ENCODE measurements at regions not wholly inside any gene's neighbourhood (a gene's known extent, or its start where the extent isn't known, plus 50 kb on each side); places are given as distances from the start of the nearest gene placed in this dataset.
"Not testable (repeated sequence)": the region's sequence is repeated elsewhere in the genome, so short reads cannot be mapped to it uniquely, and the experiment has no call there.

GRCh38 chr1:55546553-55546952, 331.4 kb upstream of the USP24 start:
- no peak for DNase-seq

- DNase-seq = no peak
Measured at GRCh38 chr1:55544826-55545225, 329.7 kb upstream of the USP24 start.

GRCh38 chr1:55542901-55543504, 327.8 kb upstream of the USP24 start:
- DNase-seq = no peak

GRCh38 chr1:55541296-55541695, 326.1 kb upstream of the USP24 start:
- DNase-seq = no peak

GRCh38 chr1:55539652-55540512, 324.7 kb upstream of the USP24 start:
- DNase-seq = no peak

DNA sequence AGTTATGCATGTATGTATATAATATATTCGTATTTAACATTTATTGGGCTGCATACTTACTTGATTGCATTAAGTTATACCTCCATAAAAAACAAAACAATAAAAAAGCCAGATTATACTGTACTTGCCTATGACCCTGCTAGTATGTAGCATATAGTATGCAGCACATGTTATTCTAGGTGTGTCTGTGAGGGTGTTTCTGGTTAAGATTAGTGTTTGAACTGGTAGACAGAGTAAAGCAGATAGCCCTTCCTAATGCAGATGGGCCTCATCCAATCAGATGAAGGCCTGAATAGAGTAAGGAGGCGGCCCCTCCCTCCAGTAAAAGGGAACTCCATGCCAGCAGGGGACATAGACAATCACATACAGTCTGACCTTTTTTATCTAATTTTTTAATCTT, 323.3 kb upstream of the USP24 start:
- DNase-seq = no peak

DNA sequence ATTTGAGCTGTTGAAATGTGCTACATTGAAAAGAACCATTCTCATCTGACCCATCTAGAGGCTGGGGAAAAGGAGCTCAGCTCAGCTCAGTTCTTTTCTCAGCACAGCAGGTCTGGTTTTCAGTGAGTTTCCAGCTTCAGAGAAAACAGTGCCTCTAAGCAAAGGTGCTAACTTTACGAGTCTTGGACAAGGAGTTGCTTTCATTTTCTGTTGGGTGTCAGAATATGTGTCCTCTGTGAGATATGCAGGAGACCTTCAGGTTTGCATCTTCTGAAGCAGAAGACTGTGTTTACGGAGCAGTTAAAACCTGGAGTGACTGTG, 321.3 kb upstream of the USP24 start:
- no peak for DNase-seq

DNA sequence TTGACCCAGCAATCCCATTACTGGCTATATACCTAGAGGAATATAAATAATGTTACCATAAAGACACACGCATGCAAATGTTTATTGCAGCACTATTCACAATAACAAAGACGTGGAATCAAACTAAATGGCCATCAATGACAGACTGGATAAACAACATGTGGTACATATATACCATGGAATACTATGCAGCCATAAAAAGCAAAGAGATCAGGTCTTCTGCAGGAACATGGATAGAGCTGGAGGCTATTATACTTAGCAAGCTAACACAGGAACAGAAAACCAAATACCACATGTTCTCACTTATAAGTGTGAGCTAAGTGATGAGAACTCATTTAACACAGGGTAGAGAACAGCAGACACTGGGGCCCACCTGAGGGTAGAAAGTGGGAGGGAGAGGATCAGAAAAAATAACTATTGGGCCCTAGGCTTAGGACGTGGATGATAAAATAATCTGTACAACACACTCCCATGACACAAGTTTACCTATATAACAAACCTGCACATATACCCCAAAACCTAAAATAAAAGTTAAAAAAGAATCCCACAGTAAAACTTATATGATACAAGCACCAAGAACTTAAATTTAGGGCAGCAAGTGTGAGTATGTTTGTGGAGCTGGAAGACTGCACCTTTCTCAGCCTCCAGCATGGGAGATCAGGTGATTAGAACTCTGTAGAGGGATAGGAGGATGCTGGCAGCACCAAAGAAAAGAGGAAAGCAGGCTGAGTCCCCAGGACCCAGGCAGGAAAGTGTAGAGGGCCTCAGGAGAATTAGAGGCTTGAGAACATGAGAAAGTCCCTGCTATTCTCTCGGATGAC, 320.8 kb upstream of the USP24 start:
- DNase-seq = no peak

DNA sequence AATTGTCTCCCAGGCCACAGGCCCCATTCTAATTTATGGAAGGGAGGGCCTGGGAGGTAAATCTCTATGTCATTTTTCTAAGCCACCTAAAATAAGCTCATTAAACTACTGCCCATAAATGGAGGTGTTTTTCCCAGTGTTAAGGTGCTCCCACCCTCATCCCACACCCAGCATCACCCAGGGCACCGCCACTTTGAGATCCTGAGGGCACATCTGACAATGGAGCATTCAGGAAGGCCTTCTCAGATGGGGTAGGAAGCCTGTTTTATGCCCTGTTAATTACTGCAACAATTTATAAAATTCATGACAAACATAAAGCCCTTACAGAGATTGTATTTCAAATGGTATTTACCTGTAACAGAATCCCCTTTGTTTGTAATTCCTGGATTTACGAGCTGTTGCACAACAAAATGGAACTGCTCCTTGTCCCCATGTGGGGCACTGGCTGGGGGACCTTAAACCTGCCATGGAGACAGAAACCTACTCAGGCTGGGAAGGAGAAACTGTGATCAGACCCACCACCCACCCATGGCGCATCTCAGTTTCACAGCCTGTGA, 319.5 kb upstream of the USP24 start:
- no peak for DNase-seq

DNA sequence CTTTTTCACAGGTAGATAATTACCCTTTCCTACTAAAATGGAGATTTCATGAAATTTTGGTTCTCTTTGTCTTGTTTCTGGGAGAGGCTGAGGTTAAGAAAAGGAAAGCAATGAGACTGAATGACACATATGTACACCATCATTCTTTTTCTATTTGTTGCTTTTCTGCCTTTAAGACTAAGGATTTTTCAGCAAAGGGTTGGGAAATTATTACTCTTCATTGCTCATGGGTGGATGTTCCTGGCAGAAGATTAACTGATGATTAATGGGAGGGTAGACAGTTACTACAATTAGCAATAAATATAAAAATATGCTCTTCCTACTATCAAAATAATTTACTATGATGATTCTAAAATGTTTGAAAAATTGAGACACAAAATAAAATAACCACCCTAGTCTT, 316.5 kb upstream of the USP24 start:
- no peak for DNase-seq

DNA sequence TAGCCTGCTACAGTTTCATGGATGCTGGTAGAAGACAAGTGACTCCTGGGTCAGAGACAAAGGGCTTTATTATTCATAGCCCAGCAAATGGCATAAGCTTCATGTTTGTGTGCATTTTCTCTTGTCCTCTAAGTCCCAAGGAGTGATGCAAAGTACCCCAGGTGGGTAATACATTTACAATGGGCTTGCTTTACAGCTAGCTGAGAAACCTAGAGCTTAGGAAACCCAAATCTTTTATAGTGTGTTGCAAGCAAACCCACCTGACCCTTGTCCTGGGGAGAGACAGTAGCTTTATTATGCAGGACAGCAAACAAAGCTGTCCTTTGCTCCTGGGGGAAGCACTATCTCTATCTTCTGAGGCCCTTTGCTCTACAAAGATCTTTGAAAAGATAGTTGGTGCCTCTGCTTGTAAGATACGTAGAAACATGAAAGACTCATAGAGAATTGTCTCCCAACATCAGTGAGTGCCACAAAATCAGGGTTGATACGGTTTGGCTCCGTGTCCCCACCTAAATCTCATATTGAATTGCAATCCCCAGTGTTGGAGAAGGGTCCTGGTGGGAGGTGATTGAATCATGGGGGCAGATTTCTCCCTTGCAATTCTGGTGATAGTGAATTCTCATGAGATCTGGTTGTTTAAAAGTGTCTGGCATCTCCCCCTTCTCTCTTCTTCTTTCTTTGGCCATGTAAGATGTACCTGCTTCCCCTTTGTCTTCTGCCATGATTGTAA, 315.8 kb upstream of the USP24 start:
- DNase-seq = no peak

DNA sequence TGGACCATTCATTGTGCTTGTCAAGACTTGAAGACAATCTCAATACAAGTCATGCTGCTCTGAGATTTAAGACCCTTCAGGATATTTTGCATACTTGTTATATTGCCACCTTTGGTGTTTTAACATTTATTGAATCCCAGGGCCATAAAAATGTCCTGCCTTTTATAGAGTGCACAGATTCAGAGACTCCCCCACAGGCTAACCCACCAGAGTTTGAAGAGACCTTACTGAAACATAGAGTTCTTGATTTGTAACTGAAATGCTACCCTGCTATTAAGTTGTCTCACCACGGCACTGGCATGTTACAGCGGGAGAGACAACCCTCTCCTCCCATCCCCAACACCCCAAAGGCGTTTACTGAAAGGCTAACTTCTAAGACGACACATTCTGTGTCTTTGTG, 313.9 kb upstream of the USP24 start:
- DNase-seq = no peak

- no peak for DNase-seq
Measured at GRCh38 chr1:55527831-55528230, 312.7 kb upstream of the USP24 start.

GRCh38 chr1:55526716-55527115, 311.6 kb upstream of the USP24 start:
- DNase-seq = no peak

DNA sequence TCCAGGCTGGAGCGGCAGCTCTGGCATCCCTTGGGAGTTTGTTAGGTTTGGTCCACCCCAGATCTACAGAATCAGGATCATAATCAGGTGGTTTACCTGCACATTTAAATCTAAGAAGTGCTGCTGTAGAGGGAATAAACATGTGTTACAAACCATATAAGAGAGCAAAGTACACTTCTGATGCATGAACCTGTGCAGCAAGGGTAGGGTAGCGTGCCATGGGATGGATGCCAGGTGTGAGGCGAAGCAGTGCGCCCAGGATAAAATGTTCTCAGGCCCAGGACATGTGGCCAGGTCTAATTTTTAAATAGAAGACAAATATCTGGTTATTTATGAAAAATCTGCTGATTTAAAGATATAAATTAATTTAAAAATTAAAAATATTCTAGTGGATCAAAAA, 308.8 kb upstream of the USP24 start:
- DNase-seq = no peak

- no peak for DNase-seq
Measured at GRCh38 chr1:55522982-55523381, 307.8 kb upstream of the USP24 start.

GRCh38 chr1:55522353-55522903, 307.3 kb upstream of the USP24 start:
- no peak for DNase-seq

DNA sequence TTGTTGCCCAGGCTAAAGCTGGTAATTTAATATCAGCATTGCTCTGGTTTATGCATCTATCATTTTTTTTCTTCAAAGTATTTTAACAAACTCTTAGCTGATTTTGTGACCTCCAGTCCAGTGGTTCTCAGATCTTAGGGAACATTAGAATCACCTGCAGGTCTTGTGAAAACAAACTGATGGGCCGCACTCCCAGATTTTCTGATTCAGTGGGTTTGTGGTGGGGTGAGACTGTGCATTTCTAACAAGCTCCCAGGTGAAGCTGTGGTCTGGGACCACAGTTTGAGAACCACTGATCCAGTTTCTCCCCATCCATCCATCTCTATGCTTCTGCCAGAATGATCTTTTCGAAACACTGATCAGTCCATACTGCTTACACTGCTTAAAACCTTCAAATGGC, 305.7 kb upstream of the USP24 start:
- DNase-seq = no peak

DNA sequence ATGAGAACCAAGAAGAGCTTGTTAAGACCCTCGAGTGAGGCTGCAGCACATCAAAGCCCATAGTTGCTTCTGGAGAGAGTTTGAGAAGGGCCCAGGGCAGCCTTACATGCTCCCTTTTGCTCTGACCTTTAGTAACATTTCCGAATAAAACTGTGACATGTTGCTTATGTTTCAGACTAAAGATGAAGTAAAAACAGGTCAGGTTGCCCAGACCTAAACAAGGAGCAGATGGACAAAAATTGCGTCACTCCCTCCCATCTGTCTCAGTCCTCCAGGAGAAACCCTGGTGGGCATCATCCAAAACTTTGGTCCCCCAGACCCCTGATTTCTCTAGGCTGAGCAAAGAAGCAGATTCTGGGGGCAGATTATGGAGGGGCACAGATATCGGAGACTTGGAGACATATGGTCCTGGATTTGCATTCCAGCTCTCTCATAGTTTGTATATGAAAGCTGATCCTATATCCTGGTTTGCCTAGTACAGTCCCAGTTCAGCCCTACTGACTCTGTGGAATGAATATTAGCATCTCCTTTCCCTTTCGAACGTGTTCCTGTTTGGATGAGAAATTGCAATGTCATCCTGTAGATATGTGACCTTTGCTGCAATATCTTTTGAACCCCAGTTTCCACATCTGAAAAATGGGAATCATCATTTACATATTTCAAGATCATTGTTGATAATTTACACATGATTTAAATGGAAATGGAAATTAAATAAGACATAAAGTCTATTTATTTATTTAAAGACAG, 304.9 kb upstream of the USP24 start:
- DNase-seq = no peak

GRCh38 chr1:55519276-55519675, 304.1 kb upstream of the USP24 start:
- DNase-seq = no peak

DNA sequence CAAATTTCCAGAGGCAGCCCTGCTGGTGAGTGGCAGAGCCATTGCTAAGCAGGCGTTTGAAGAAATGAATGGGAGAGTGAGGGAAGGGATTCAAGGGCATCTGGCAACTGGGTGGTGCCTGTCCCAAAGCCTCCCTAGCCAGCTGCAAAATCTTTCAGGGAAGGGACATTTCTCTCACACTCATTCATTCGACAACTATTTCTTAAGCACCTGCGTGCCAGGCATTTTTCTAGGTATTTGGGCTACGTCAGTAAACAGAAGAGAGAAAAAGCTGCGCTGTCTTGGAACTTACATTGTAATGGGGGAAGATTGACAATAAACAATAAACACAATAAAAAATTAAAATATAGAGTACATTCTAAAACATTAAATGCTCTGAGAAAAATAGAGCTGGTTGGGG, 301.9 kb upstream of the USP24 start:
- no peak for DNase-seq

- DNase-seq = not testable (repeated sequence)
Measured at GRCh38 chr1:55514571-55514970, 299.4 kb upstream of the USP24 start.
